ENCODE measurements at regions not wholly inside any gene's neighbourhood (a gene's known extent, or its start where the extent isn't known, plus 50 kb on each side); places are given as distances from the start of the nearest gene placed in this dataset.

GRCh38 chr2:219961947-219962498, 334.6 kb downstream of the SLC4A3 start:
- DNase-seq, result peak; percentile 8

- DNase-seq, result no peak
These were observed 335.4 kb downstream of the SLC4A3 start for GRCh38 chr2:219962801-219963200.

- no peak for DNase-seq
These were observed 338.1 kb downstream of the SLC4A3 start for GRCh38 chr2:219965287-219966194.

DNA sequence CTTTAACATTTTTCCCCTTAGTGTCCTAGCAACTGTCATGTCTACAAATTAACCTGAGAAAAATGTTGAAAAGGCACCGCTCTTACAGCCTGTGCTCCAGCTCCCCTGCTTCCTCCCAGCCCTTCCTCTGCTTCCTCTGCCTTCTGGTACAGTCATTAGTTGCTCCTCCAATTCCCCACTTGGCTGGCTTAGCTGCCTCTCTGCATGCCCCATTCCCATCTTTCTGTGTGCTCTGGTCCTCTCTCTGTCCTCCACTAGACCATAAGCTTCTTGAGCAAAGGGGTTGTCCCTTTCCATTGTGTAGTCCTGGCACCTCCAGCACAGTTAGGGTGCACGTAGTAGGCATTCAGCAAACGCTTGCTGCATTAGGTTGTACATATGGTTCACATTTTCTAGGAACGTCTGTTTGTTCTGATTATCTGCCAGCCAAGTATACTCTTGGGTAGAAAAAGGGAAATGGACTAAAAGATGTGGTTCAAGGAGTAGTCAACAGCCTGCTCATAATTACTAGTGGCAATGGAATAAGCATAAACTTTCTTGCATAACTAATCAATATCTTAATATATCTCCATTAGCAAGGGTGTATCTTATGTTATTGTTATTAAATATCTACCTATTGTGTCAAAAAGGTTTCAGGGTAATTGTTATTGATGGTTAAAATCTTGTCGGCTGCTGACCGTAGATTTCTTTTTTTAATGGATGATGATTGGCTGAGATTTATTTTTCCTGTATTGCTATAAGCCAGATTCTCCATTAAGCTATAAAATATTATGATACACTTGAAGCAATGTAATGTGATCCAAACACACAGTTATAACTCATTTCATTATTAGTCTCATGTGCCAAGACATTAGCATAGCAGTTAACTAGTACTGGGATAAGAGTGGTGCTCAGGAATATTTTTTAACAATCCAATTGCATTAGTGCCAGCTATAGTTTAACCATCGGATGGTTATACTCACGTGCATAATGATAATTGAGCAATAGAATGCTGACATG, 340.1 kb downstream of the SLC4A3 start:
- no peak for DNase-seq

GRCh38 chr2:219968685-219969345, 341.4 kb downstream of the SLC4A3 start:
- no peak for DNase-seq

- DNase-seq, result no peak
These were observed 342.1 kb downstream of the SLC4A3 start for GRCh38 chr2:219969508-219969907.

DNA sequence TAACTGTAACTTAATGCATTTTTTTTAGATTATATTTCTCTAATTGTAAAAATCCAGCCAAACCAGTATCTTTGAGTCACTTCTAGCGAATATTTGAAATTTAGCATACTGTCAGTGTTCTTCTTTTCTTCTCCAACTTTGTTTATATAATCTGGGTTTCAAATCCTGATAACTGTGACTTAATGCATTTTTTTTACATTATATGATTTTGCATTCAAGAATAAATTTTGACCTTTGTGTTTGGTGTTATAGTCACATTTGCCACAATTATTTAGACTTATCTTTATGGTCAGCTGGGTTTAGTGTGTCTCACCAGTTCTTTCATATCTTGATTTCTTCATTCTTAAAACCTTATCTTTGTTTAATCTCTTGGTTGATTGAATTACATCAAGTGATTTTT, 345.7 kb downstream of the SLC4A3 start:
- no peak for DNase-seq

GRCh38 chr2:219976871-219977270, 349.4 kb downstream of the SLC4A3 start:
- no peak for DNase-seq

GRCh38 chr2:219980638-219981037, 353.2 kb downstream of the SLC4A3 start:
- DNase-seq, result no peak

GRCh38 chr2:219983836-219984235, 356.4 kb downstream of the SLC4A3 start:
- no peak for DNase-seq

GRCh38 chr2:219985017-219985416, 357.6 kb downstream of the SLC4A3 start:
- DNase-seq, result no peak

DNA sequence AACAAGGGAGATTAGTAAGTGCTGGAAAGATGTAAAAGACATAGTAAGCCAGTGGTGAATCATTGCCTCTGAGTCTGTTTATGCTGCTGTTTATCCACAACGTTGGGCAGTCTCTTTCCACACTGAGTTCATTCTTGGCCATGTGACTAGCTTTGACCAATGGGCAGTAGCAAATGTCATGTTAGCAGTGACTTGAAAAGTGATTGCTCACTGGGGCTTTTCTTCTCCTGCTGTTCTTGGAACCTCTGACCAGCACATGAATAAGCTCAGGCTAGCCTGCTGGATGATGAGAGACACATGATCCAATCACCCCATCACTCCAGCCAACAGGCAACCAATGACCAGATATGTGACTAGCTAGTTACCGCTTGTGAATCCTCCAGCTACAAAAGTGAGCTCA, 360.4 kb downstream of the SLC4A3 start:
- DNase-seq, result no peak

GRCh38 chr2:219989744-219990143, 362.3 kb downstream of the SLC4A3 start:
- no peak for DNase-seq

DNA sequence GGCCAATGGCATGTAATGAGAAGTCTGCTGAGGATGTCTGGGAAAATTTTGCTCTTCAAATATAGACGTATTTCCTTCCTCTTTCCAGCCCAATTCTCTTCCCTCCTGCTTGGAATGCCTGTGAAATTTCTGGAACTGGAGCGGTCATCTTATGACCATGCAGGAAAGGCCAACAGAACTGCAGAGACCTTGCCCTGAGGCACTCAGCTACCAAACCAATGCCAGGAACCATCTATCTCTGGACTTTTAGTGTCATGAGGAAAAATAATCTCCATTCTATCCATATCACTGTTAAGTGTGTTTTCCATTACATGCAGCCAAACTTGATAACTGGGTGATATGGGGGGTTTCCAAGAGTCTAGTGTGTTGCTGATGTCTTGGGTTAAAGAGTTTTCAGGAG, 363.7 kb downstream of the SLC4A3 start:
- no peak for DNase-seq

- no peak for DNase-seq
These were observed 368.0 kb downstream of the SLC4A3 start for GRCh38 chr2:219995399-219995798.

DNA sequence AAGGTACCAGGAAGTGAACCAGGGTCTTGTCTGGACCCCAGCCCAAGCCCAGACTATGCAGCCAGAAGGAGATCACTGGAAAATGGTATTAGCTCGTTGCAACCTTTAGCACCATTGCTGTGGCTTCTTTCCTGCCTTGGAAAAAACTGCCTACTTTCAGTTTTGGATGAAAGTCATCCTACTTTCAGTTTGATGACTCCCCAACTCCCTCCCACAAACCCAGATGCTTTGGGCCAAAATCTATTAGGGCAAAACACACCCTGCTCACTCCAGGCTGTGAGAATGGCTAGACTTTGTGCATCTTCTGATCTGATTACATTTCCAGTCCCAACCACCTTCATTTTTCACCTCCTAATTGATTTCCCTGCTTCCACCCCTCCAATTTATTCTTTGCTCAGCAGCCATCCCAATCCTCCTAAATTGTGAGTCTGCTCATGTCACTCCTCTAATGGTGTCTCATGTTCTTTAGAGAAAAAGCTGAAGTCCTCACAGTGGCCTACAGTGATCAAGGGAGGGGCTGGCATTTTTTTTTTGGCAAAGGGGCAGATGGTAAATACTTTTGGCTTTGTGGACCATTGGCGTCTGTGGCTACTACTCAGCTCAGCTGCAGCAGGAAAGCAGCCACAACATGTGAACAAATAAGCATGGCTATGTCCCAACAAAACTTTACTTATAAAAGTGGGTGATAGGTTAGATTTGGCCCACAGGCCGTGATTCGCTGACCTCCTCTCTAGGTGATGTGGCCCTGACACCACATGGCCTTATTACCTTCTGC, 368.7 kb downstream of the SLC4A3 start:
- DNase-seq, result no peak

DNA sequence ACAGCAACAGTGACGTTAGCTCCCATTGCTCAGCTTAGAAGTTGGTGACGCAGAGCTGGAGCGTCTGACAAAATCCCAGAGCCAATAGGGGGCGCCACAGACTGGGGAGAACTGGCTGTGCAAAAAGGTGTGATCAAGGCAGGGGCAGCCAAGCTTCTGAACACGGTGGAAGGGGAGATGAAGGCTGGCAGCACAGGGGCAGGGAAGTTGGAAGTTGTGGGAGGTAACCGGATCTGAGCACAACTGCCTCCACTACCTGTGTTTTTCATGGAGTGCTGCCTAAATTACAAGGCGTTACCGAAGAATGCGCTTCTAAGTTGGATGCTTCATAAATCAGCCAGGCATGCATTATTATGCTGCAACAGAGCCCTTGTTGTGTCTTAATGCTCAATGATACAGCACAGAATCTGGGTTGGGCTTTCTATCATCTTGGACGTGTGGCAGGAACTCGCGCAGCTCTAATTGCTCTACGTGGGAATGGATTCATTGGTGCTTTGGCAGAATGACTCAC, 370.0 kb downstream of the SLC4A3 start:
- DNase-seq, result no peak

- DNase-seq, result no peak
These were observed 370.7 kb downstream of the SLC4A3 start for GRCh38 chr2:219998107-219998506.

- DNase-seq, result no peak
These were observed 371.3 kb downstream of the SLC4A3 start for GRCh38 chr2:219998714-219999227.

- DNase-seq, result no peak
These were observed 372.6 kb downstream of the SLC4A3 start for GRCh38 chr2:220000080-220000479.

DNA sequence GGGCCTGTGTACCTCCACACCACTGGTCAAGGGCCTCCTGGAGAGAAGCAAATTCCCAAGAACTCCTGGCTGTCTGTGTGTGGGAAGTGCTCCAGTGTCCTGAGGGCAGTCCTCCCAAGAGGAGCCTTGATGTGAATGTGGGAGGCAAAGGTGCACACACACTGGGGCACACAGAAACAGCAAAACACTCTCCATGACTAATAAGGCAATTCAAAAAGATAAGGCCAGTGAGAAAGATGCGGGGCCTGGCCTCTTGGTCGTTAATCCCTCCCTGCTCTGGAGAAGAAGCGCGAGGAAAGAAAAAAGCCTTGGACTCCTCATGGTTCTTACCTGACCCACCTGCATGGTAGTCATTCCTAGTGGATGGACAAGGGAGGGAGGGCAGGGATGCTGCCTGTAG, 373.2 kb downstream of the SLC4A3 start:
- no peak for DNase-seq
